H54 (cell line): ENCODE measurements at regions not wholly inside any gene's neighbourhood (a gene's known extent, or its start where the extent isn't known, plus 50 kb on each side); places are given as distances from the start of the nearest gene placed in this dataset.

Experiments
- DNase-seq: peaks from one replicate; pipeline ENCODE4 v3.0.0; 2011; ENCODE audit warnings: low spot score, mixed read lengths; ENCODE audit not compliant: insufficient read length
- FAIRE-seq: peaks from 3 replicates; lab custom pipeline; 2011; peaks lifted over from hg19 to GRCh38; lab: Jason Lieb, UNC
- POLR2A ChIP-seq: IDR thresholded peaks from 2 replicates; pipeline ENCODE4 v1.6.1; 2011; ENCODE audit warnings: low read depth, mild to moderate bottlenecking, low read length

GRCh38 chr11:8329847-8330361, 66.2 kb upstream of the LMO1 start:
- DNase-seq (no peak), FAIRE-seq (no peak)
- no peak for TF ChIP-seq POLR2A

DNA sequence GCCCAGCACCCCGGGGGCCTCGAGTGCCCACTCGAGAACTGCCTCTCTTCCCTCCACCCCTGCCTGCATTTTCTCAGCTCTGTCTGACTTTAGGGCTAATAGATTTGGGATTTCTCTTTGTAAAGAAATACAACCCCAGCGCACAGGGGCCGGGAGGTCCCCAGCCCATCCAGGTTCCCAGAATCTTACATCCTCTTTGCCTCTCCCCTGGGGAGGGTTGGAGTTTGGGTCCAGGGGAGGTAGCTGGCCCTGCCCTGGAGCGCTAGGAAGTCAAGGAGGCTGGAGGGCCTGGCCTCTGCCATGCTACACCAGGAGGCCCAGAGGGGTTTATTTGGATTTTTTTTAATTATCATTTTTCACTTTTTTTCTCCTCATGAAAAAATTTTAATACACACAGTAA, 65.7 kb upstream of the LMO1 start:
- no peak for TF ChIP-seq POLR2A
- DNase-seq (no peak), FAIRE-seq (no peak)

GRCh38 chr11:8328848-8329330, 65.2 kb upstream of the LMO1 start:
- peak; percentile 88 for FAIRE-seq
- peak; percentile 99 for DNase-seq
- TF ChIP-seq POLR2A: peak; percentile 9; the same call in 1 of the 2 replicates

GRCh38 chr11:8328231-8328794, 64.6 kb upstream of the LMO1 start:
- TF ChIP-seq POLR2A: no peak
- FAIRE-seq (no peak), DNase-seq (no peak)

DNA sequence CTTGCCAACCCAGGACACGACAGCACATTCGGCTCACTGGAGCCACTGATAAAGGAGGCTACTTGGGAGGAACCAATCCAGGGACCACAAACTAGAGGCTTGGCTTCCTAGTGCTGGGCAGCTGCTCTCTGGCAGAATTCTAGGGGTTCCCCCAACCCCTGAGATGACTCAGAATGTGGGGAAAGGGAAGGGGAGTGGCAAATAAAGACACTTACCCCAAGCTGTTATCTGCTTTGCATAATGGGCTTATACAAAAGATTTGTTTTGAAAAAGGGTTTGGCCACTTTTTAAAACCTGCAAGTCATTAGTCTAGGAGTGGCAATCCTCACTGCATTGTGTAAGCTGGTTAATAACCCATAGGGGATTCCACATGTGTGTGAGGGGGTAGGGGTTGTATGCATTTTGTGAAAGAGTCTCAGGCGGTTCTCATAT, 64.1 kb upstream of the LMO1 start:
- no peak for DNase-seq
- FAIRE-seq: no peak
- no peak for TF ChIP-seq POLR2A

DNA sequence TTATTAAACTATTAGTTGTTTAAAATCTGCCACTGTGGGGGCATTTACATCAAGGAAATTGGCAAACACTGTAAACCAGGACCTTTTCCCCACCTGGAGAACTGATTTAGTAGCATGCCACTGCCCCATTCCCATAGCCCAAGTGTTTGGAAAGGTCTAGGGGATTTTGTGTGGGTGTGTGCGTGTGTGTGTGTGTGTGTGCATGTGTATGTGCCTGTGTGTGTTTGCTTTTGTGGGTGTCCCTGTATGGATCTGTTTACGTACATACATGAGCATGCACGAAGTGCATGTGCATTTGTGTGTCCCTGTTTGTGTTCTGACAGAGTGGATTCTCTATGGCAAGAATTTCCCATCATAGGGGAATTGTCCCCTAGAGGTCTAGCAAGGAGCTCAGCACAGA, 62.7 kb upstream of the LMO1 start:
- DNase-seq: no peak
- TF ChIP-seq POLR2A: no peak
- no peak for FAIRE-seq

- FAIRE-seq: no peak
- TF ChIP-seq POLR2A: no peak
- no peak for DNase-seq
Measured at GRCh38 chr11:8325591-8326304, 62.1 kb upstream of the LMO1 start.

- FAIRE-seq: no peak
- DNase-seq: no peak
- no peak for TF ChIP-seq POLR2A
Measured at GRCh38 chr11:8323161-8323935, 59.7 kb upstream of the LMO1 start.

DNA sequence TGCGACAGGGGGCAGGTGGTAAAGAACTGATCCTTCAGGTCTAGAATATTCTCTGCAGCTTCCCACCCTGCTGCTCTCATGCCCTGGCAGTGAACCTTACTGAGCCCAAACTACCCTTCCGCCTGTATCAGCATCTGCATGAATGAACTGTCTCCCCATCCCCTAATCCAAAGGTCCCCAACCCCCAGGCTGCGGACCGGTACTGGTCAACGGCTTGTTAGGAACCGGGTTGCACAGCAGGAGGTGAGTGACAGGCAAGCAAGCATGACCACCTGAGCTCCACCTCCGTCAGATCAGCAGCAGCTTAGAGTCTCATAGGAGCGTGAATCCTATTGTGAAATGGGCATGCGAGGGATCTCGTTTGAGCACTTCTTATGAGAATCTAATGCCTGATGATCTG, 58.2 kb upstream of the LMO1 start:
- FAIRE-seq (no peak), DNase-seq (no peak)
- TF ChIP-seq POLR2A: no peak

DNA sequence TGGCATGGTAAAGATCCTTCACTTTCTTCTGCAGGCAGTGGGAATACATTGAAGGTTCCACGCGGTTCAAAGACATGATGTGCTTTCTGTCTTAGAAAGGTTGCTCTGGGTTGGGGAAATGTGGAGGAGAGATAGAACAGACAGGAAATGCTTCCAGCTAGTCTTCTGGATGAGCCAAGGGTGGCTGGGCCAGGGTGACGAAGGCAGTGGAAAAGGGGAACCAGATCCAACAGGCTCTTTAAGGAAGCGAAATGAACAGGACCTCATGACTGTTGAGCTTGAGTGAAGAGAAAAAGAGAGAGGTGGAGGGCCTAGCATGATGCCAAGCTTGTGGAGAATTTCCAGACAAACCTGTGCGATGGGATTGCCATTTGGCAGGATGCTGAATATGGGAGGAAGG, 56.4 kb upstream of the LMO1 start:
- DNase-seq: no peak
- no peak for TF ChIP-seq POLR2A
- FAIRE-seq: no peak

- TF ChIP-seq POLR2A: no peak
- DNase-seq: no peak
- no peak for FAIRE-seq
Measured at GRCh38 chr11:8318536-8318935, 54.9 kb upstream of the LMO1 start.

- no peak for DNase-seq
- TF ChIP-seq POLR2A: no peak
- no peak for FAIRE-seq
Measured at GRCh38 chr11:8317159-8317558, 53.5 kb upstream of the LMO1 start.

- no peak for TF ChIP-seq POLR2A
- FAIRE-seq (no peak), DNase-seq (no peak)
Measured at GRCh38 chr11:8315954-8316353, 52.3 kb upstream of the LMO1 start.

DNA sequence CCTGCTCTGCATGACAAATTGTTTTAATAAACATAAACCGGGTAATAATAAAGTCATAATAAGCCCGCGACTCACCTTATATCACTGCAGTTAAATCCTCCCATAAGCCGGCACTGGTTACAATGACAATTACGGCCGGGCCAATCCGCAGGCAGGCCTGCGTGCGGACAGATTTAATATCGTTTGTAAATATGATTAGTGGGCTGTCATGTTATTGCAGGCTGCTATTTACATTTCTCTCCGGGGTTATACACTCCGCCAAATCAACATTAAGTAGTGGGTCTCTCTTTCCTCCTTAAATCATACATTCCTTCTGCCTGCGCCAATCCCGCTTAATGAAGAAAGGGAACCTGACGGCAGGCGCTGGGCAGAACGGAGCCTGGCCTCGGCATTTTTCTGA, 51.8 kb upstream of the LMO1 start:
- DNase-seq (no peak), FAIRE-seq (no peak)
- TF ChIP-seq POLR2A: no peak

DNA sequence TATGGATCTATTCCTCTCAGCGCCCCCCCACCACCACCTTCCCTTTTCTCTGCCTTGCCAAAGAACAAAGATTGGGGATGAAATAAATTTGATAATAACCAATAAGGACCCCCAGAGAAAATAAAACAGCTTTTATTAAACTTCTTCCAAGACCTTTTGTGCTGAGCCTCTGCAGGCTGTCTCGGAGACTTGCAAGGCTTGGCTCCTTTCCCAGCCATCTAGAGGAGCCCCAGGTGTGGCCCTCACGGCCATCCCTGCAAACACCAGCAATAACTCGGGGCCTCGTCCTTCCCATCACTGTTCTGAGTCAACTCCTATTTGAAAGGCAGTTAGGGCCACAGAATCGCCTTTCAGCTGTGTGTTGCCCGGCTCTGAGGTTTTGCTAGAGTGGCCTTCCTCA, 51.2 kb upstream of the LMO1 start:
- DNase-seq (no peak), FAIRE-seq (no peak)
- no peak for TF ChIP-seq POLR2A
